ENCODE measurements at regions not wholly inside any gene's neighbourhood (a gene's known extent, or its start where the extent isn't known, plus 50 kb on each side); places are given as distances from the start of the nearest gene placed in this dataset.
A peak's percentile ranks its signal among the peaks of the same experiment; 100 is the strongest.

- peak; percentile 99 for DNase-seq (ENCODE audit: low read depth, low spot score)
- no peak overlapping the region for H3K4me3 ChIP-seq (ENCODE audit: low read depth, low read length)
- in situ Hi-C loops (cut with HindIII; ENCODE audit: low sequenced_read_pairs): no loop called here
- TF ChIP-seq, protein P1, sequence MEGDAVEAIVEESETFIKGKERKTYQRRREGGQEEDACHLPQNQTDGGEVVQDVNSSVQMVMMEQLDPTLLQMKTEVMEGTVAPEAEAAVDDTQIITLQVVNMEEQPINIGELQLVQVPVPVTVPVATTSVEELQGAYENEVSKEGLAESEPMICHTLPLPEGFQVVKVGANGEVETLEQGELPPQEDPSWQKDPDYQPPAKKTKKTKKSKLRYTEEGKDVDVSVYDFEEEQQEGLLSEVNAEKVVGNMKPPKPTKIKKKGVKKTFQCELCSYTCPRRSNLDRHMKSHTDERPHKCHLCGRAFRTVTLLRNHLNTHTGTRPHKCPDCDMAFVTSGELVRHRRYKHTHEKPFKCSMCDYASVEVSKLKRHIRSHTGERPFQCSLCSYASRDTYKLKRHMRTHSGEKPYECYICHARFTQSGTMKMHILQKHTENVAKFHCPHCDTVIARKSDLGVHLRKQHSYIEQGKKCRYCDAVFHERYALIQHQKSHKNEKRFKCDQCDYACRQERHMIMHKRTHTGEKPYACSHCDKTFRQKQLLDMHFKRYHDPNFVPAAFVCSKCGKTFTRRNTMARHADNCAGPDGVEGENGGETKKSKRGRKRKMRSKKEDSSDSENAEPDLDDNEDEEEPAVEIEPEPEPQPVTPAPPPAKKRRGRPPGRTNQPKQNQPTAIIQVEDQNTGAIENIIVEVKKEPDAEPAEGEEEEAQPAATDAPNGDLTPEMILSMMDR (IDR thresholded peaks at IDR 0.05; ENCODE audit: low read depth, low read length): no peak
Measured at GRCh38 chr12:65656891-65657351, 167.4 kb upstream of the HMGA2 start.

GRCh38 chr12:65657635-65658034 is 166.6 kb upstream of the HMGA2 start:
- no peak overlapping the region for H3K4me3 ChIP-seq (ENCODE audit: low read depth, low read length)
- in situ Hi-C loops (cut with HindIII; ENCODE audit: low sequenced_read_pairs): no loop called here
- TF ChIP-seq, protein P1 (IDR thresholded peaks at IDR 0.05; ENCODE audit: low read depth, low read length): no peak
- peak; percentile 71 for DNase-seq (ENCODE audit: low read depth, low spot score)

- in situ Hi-C loops (cut with HindIII; ENCODE audit: low sequenced_read_pairs): no loop called here
- TF ChIP-seq, protein P1 (IDR thresholded peaks at IDR 0.05; ENCODE audit: low read depth, low read length): no peak
- no peak for DNase-seq (ENCODE audit: low read depth, low spot score)
- H3K4me3 ChIP-seq (ENCODE audit: low read depth, low read length): no peak overlapping the region
Measured at GRCh38 chr12:65658360-65658759, 165.9 kb upstream of the HMGA2 start.

DNA sequence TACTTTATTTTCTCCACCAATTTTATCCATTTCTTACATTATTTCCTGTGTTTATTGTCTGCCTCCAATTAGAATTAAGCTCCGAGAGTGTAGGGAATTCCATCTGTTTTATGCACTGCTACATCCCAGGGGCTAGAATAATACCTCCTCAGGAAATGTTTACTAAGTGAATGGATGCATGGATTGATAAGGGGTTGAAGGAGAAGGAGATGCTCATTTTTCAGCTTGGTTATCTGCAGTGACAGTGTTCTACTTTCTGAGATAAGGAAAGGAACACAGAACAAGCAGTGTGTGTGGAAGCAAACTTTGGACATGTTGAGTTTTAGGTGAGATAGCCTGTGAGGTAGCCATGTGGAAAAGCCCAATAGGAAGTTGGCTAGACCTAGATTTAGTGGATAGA is 164.6 kb upstream of the HMGA2 start:
- TF ChIP-seq, protein P1 (IDR thresholded peaks at IDR 0.05; ENCODE audit: low read depth, low read length): no peak
- no peak for DNase-seq (ENCODE audit: low read depth, low spot score)
- in situ Hi-C loops (cut with HindIII; ENCODE audit: low sequenced_read_pairs): no loop called here
- no peak overlapping the region for H3K4me3 ChIP-seq (ENCODE audit: low read depth, low read length)

DNA sequence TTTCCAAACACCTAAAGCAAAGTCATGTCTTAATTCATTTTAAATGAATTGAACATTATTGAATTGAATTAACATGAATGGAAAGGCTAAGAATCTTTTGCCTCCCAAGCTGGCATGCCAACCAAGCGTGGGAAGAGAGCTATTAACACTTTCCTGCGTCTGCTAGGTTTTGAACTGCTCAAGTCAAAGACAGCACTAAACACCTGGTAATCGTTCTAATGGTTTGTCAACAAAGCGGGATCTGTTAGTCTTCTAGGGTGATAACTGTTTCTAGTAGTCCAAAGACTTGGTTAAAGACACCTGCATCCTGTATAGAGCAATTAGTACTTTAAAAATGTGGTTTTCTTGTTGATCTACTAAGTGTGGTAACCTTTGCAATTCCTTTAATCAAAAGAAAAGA is 164.2 kb upstream of the HMGA2 start:
- in situ Hi-C loops (cut with HindIII; ENCODE audit: low sequenced_read_pairs): no loop called here
- TF ChIP-seq, protein P1 (IDR thresholded peaks at IDR 0.05; ENCODE audit: low read depth, low read length): no peak
- no peak for DNase-seq (ENCODE audit: low read depth, low spot score)
- H3K4me3 ChIP-seq (ENCODE audit: low read depth, low read length): no peak overlapping the region

- H3K4me3 ChIP-seq (ENCODE audit: low read depth, low read length): no peak overlapping the region
- in situ Hi-C loops (cut with HindIII; ENCODE audit: low sequenced_read_pairs): no loop called here
- TF ChIP-seq, protein P1 (IDR thresholded peaks at IDR 0.05; ENCODE audit: low read depth, low read length): no peak
- DNase-seq (ENCODE audit: low read depth, low spot score): no peak
Measured at GRCh38 chr12:65660836-65661235, 163.4 kb upstream of the HMGA2 start.

GRCh38 chr12:65662590-65662989 is 161.7 kb upstream of the HMGA2 start:
- H3K4me3 ChIP-seq (ENCODE audit: low read depth, low read length): no peak overlapping the region
- in situ Hi-C loops (cut with HindIII; ENCODE audit: low sequenced_read_pairs): no loop called here
- no peak for DNase-seq (ENCODE audit: low read depth, low spot score)
- TF ChIP-seq, protein P1 (IDR thresholded peaks at IDR 0.05; ENCODE audit: low read depth, low read length): no peak
